ENCODE measurements at regions not wholly inside any gene's neighbourhood (a gene's known extent, or its start where the extent isn't known, plus 50 kb on each side); places are given as distances from the start of the nearest gene placed in this dataset.

DNA sequence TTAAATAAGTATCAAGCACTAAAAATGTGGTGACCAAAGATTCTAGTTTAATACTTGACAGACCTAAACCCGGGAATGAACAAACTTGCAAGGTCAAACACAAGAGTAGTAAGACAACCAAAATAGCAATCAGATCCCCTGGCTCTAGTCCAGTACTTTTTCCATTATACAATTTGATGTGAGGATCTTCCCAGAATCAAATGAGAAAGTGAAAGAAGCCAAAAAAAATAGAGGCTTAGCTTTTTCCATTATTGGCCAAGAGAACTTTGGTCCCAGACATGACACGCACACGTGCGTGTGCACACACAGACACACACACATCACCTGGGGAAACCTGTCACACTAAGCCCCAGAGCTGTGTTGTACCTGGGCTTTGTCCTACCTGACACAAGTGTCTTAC, 300.6 kb upstream of the CDH5 start:
- in situ Hi-C loops (cut with HindIII; ENCODE audit: low sequenced_read_pairs): no loop called here
- TF ChIP-seq, protein P1, sequence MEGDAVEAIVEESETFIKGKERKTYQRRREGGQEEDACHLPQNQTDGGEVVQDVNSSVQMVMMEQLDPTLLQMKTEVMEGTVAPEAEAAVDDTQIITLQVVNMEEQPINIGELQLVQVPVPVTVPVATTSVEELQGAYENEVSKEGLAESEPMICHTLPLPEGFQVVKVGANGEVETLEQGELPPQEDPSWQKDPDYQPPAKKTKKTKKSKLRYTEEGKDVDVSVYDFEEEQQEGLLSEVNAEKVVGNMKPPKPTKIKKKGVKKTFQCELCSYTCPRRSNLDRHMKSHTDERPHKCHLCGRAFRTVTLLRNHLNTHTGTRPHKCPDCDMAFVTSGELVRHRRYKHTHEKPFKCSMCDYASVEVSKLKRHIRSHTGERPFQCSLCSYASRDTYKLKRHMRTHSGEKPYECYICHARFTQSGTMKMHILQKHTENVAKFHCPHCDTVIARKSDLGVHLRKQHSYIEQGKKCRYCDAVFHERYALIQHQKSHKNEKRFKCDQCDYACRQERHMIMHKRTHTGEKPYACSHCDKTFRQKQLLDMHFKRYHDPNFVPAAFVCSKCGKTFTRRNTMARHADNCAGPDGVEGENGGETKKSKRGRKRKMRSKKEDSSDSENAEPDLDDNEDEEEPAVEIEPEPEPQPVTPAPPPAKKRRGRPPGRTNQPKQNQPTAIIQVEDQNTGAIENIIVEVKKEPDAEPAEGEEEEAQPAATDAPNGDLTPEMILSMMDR (IDR thresholded peaks at IDR 0.05; ENCODE audit: low read depth, low read length, missing control alignments): no peak

GRCh38 chr16:66064801-66065530, 301.5 kb upstream of the CDH5 start:
- no peak overlapping the region for H3K4me3 ChIP-seq (ENCODE audit: low read depth, low read length)
- in situ Hi-C loops (cut with HindIII; ENCODE audit: low sequenced_read_pairs): no loop called here
- TF ChIP-seq, protein P1 (IDR thresholded peaks at IDR 0.05; ENCODE audit: low read depth, low read length, missing control alignments): no peak
- no peak for DNase-seq (ENCODE audit: low read depth)

More for the DNA sequence above, 300.6 kb upstream of the CDH5 start:
- DNase-seq (ENCODE audit: low read depth): no peak
- H3K4me3 ChIP-seq (ENCODE audit: low read depth, low read length): no peak overlapping the region

DNA sequence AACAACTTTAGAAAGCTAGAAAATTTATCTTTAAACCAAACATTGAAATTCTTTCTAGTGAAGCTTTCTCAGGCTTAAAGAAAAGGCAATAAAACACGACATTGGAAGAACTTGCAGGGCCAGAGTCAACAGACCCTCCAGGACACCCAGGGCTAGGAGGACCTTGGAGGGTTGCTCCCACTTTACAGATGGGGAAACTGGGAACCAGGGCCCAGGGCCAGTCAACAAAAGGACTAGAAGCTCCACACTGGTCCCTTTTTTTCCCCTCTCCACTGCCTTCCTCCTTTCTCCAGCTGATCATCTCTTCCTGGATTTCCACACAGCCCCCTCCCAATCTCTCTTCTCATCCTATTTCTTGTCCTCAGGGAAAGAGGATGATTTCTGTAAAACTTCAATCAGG, 307.7 kb upstream of the CDH5 start:
- in situ Hi-C loops (cut with HindIII; ENCODE audit: low sequenced_read_pairs): no loop called here
- no peak overlapping the region for H3K4me3 ChIP-seq (ENCODE audit: low read depth, low read length)
- TF ChIP-seq, protein P1 (IDR thresholded peaks at IDR 0.05; ENCODE audit: low read depth, low read length, missing control alignments): no peak
- DNase-seq (ENCODE audit: low read depth): no peak

- TF ChIP-seq, protein P1 (IDR thresholded peaks at IDR 0.05; ENCODE audit: low read depth, low read length, missing control alignments): no peak
- in situ Hi-C loops (cut with HindIII; ENCODE audit: low sequenced_read_pairs): no loop called here
- H3K4me3 ChIP-seq (ENCODE audit: low read depth, low read length): no peak overlapping the region
- DNase-seq (ENCODE audit: low read depth): peak; percentile 96
Observed at GRCh38 chr16:66058172-66058691, 308.3 kb upstream of the CDH5 start.

DNA sequence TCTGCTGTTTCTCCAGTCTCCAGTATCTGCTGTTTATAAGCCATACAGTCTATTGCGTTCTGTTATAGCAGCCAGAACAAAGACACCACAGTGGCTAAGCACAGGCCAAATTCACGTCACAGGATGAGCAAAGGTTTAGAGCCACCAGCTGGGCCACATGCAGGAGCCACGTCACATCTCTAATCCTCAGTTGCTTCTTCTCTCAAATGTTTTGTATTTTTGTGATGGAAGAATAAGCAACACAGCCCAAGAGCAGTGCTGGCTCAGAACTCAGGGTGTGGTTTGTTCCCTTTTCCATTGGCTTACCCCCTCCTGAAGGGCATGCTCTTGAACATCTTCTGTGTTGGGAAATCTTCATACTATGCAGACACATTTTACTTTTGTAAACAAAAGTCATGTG, 309.4 kb upstream of the CDH5 start:
- H3K4me3 ChIP-seq (ENCODE audit: low read depth, low read length): no peak overlapping the region
- TF ChIP-seq, protein P1 (IDR thresholded peaks at IDR 0.05; ENCODE audit: low read depth, low read length, missing control alignments): no peak
- in situ Hi-C loops (cut with HindIII; ENCODE audit: low sequenced_read_pairs): no loop called here
- no peak for DNase-seq (ENCODE audit: low read depth)

DNA sequence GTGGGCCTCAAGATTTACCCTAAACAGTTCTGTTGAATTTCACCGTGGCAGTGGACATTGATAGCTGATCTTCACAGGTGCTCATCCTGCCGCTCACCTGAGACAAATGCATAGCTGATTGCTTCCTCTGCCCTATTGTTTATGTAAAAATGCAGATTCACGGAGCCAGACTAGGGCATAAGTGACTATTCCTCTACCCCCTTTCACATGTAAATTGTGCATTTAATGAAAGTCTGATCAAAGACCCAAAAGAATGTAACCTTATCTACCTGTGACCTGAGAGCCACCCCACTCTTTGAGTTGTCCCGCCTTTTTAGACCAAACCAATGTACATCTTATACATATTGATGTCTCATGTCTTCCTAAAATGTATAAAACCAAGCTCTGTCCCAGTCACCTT, 312.4 kb upstream of the CDH5 start:
- in situ Hi-C loops (cut with HindIII; ENCODE audit: low sequenced_read_pairs): no loop called here
- no peak for DNase-seq (ENCODE audit: low read depth)
- TF ChIP-seq, protein P1 (IDR thresholded peaks at IDR 0.05; ENCODE audit: low read depth, low read length, missing control alignments): no peak
- no peak overlapping the region for H3K4me3 ChIP-seq (ENCODE audit: low read depth, low read length)

All from astrocyte of the cerebellum (primary cell).